ENCODE measurements at regions not wholly inside any gene's neighbourhood (a gene's known extent, or its start where the extent isn't known, plus 50 kb on each side); places are given as distances from the start of the nearest gene placed in this dataset.

DNA sequence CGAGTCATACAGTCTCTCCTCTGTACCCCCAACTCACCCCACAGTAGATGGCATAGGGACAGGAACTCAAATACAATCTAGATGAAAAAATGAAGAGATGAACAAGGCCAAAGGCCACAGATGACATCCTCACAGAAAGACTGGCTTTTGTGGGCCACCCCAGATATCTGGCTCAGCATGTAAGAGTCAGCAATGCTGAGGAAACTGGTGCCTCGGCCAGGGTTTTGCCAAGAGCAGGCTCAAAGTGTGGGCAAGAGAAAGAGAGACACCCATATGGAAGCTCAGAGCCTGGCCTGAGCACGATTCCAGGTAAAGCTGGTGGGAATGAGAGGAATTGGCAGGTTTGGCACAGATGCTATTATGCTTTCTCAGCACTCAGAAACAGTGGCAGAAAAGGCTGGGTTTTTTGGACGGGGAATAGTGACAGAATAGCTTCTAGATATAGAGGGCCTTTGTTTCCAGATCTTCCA lies 460.6 kb downstream of the FOXO1 start:
- H4K20me1 ChIP-seq (ENCODE audit: insufficient read depth, low read length), result no peaks in the 10 kb centered on the region
- H2AFZ ChIP-seq (ENCODE audit: low read length), result no peak overlapping the region
- H3K27me3 ChIP-seq (ENCODE audit: insufficient read depth, low read length), result no peaks in the 10 kb centered on the region
- peaks cover 7% of the 10 kb centered on the region for H3K9me3 ChIP-seq (ENCODE audit: low read length)
- H3K9me2 ChIP-seq (ENCODE audit: low read depth, low read length), result no peaks in the 10 kb centered on the region
- no peaks in the 10 kb centered on the region for H3F3A ChIP-seq (ENCODE audit: insufficient read depth, low read length)
- peak overlapping the region; percentile 88 for H3K27ac ChIP-seq (ENCODE audit: low read depth, low read length, poor library complexity, severe bottlenecking)
- no peak overlapping the region; the same call in 1 of the 2 replicates for H3K4me2 ChIP-seq (ENCODE audit: low read length)
- H3K4me3 ChIP-seq (ENCODE audit: low read depth, low read length, poor library complexity, severe bottlenecking), result no peak overlapping the region
- H3K4me1 ChIP-seq (ENCODE audit: insufficient read depth, low read length, severe bottlenecking), result peaks cover 41% of the 10 kb centered on the region
- TF ChIP-seq CTCF (IDR thresholded peaks at IDR 0.05; ENCODE audit: low read length) (no peak), EZH2 (IDR thresholded peaks at IDR 0.05; ENCODE audit: borderline replicate concordance, low read length) (no peak)
- no peak overlapping the region for H3K9ac ChIP-seq (ENCODE audit: low read length)
- H3K36me3 ChIP-seq (ENCODE audit: insufficient read depth, low read length), result no peaks in the 10 kb centered on the region; the same call in 1 of the 2 replicates
- H3K79me2 ChIP-seq (ENCODE audit: insufficient read depth, low read length), result no peaks in the 10 kb centered on the region

DNA sequence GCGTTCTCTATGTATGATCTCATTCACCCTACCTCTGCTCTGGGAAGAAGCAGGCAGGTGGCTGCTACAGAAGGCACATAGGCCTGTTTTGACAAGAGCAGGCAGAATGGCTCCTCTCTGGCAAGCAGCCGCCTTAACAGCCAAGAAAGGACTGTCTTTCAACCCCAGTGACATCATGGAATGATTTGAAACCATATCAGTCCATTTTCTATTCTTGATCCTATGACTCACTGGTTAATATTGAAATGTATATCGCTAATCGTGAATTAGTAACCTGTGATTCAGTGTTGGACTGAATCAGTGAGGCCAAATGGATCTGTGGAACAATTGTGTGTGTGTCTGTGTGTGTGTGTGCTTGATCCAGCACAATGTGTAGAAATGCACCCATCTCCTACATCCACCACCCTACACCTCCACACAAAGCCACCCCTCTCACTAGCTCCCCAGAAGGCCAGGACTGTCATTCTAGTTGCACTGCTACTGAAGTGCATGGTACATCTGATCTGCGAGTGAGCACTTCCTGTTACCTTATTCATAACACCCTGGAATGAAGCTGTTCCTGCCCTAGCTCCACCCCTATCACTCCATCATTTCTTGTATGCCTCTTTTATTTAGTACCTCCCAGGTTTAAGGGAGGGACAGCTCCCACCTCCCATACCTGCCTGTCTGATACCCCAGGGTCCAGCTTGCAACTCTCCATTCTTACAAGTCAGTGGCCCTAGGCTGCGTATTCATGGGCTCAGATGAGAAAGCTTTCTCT lies 460.0 kb downstream of the FOXO1 start:
- Histone ChIP-seq H3K79me2 (ENCODE audit: insufficient read depth, low read length) (no peaks in the 10 kb centered on the region), H2AFZ (ENCODE audit: low read length) (peak overlapping the region; percentile 66; the same call in 1 of the 2 replicates), H4K20me1 (ENCODE audit: insufficient read depth, low read length) (no peaks in the 10 kb centered on the region), H3F3A (ENCODE audit: insufficient read depth, low read length) (no peaks in the 10 kb centered on the region), H3K27me3 (ENCODE audit: insufficient read depth, low read length) (no peaks in the 10 kb centered on the region), H3K4me1 (ENCODE audit: insufficient read depth, low read length, severe bottlenecking) (peaks cover 41% of the 10 kb centered on the region), H3K4me3 (ENCODE audit: low read depth, low read length, poor library complexity, severe bottlenecking) (peak overlapping the region; percentile 12), H3K9me2 (ENCODE audit: low read depth, low read length) (no peaks in the 10 kb centered on the region), H3K4me2 (ENCODE audit: low read length) (peak overlapping the region; percentile 53), H3K9me3 (ENCODE audit: low read length) (peaks cover 7% of the 10 kb centered on the region), H3K27ac (ENCODE audit: low read depth, low read length, poor library complexity, severe bottlenecking) (peak overlapping the region; percentile 88), H3K36me3 (ENCODE audit: insufficient read depth, low read length) (no peaks in the 10 kb centered on the region; the same call in 1 of the 2 replicates), H3K9ac (ENCODE audit: low read length) (peak overlapping the region; percentile 36; the same call in 1 of the 2 replicates)
- no peak for TF ChIP-seq EZH2 (IDR thresholded peaks at IDR 0.05; ENCODE audit: borderline replicate concordance, low read length)
- no peak for TF ChIP-seq CTCF (IDR thresholded peaks at IDR 0.05; ENCODE audit: low read length)

- Histone ChIP-seq H3K9me2 (ENCODE audit: low read depth, low read length) (no peaks in the 10 kb centered on the region), H4K20me1 (ENCODE audit: insufficient read depth, low read length) (no peaks in the 10 kb centered on the region), H3K27me3 (ENCODE audit: insufficient read depth, low read length) (no peaks in the 10 kb centered on the region), H3K27ac (ENCODE audit: low read depth, low read length, poor library complexity, severe bottlenecking) (peak overlapping the region; percentile 88), H3F3A (ENCODE audit: insufficient read depth, low read length) (no peaks in the 10 kb centered on the region), H3K4me3 (ENCODE audit: low read depth, low read length, poor library complexity, severe bottlenecking) (peak overlapping the region; percentile 12), H3K4me1 (ENCODE audit: insufficient read depth, low read length, severe bottlenecking) (peaks cover 41% of the 10 kb centered on the region), H2AFZ (ENCODE audit: low read length) (peak overlapping the region; percentile 66; the same call in 1 of the 2 replicates), H3K36me3 (ENCODE audit: insufficient read depth, low read length) (no peaks in the 10 kb centered on the region; the same call in 1 of the 2 replicates), H3K9ac (ENCODE audit: low read length) (peak overlapping the region; percentile 36; the same call in 1 of the 2 replicates), H3K4me2 (ENCODE audit: low read length) (peak overlapping the region; percentile 53), H3K9me3 (ENCODE audit: low read length) (peaks cover 7% of the 10 kb centered on the region), H3K79me2 (ENCODE audit: insufficient read depth, low read length) (no peaks in the 10 kb centered on the region)
- no peak for TF ChIP-seq EZH2 (IDR thresholded peaks at IDR 0.05; ENCODE audit: borderline replicate concordance, low read length)
These were observed 459.4 kb downstream of the FOXO1 start for GRCh38 chr13:40207001-40207478.
